Ascending aorta (tissue), 2 donors: ENCODE measurements at regions not wholly inside any gene's neighbourhood (a gene's known extent, or its start where the extent isn't known, plus 50 kb on each side); places are given as distances from the start of the nearest gene placed in this dataset.

ENCODE experiments used
- DNase-seq, 2 donors: peaks; one replicate each; pipeline ENCODE4 v3.0.0-alpha.2; 2019; ENCODE audit warnings: low spot score in 2 of 2
- H3K27ac ChIP-seq, 2 donors: fragments of 200-600 bp; sonication (generic); one replicate each; pipeline ENCODE4 v1.5.1; 2016 to 2017; ENCODE audit warnings: mild to moderate bottlenecking in 1 of 2
- H3K27me3 ChIP-seq: fragments of 200-600 bp; sonication (generic); one replicate; pipeline ENCODE4 v1.5.1; 2017
- H3K36me3 ChIP-seq, 2 donors: fragments of 200-600 bp; sonication (generic); one replicate each; pipeline ENCODE4 v1.5.1; 2016
- H3K4me1 ChIP-seq, 2 donors: fragments of 200-600 bp; sonication (generic); one replicate each; pipeline ENCODE4 v1.5.1; 2016 to 2017; ENCODE audit warnings: mild to moderate bottlenecking in 1 of 2
- H3K4me3 ChIP-seq, 2 donors: fragments of 200-600 bp; sonication (generic); one replicate each; pipeline ENCODE4 v1.5.1; 2016 to 2017; ENCODE audit warnings: mild to moderate bottlenecking in 1 of 2
- H3K9me3 ChIP-seq, 2 donors: fragments of 200-600 bp; sonication (generic); one replicate each; pipeline ENCODE4 v1.5.1; 2016
- CTCF ChIP-seq, 3 experiments: fragments of 200-600 bp in 2 of 3; fragments of 450-650 bp in 1 of 3; sonication (generic) in 2 of 3; IDR thresholded peaks; one replicate each; pipeline ENCODE4 v1.5.1; 2016 to 2019; ENCODE audit warnings: antibody characterized with exemption in 3 of 3, mild to moderate bottlenecking in 1 of 3, moderate library complexity in 1 of 3
- intact Hi-C: fragments of 100-400 bp; cut with DNase I; formaldehyde crosslinking; loops from one replicate; pipeline ENCODE4 v1.15.1; 2023

- no peak overlapping the region for H3K27ac ChIP-seq
- intact Hi-C loops: no loop called here
- no peaks in the 10 kb centered on the region for H3K4me1 ChIP-seq
- H3K9me3 ChIP-seq: no peaks in the 10 kb centered on the region
- no peak for TF ChIP-seq CTCF (IDR thresholded peaks at IDR 0.05)
- H3K36me3 ChIP-seq: no peaks in the 10 kb centered on the region
- DNase-seq: no peak
- H3K27me3 ChIP-seq: no peaks in the 10 kb centered on the region
- H3K4me3 ChIP-seq: no peak overlapping the region
Observed at GRCh38 chr1:56285554-56286402, 293.6 kb downstream of the PLPP3 start.

GRCh38 chr1:56284928-56285327 lies 294.4 kb downstream of the PLPP3 start:
- Histone ChIP-seq H3K27ac (no peak overlapping the region), H3K4me3 (no peak overlapping the region), H3K36me3 (no peaks in the 10 kb centered on the region), H3K9me3 (no peaks in the 10 kb centered on the region), H3K4me1 (no peaks in the 10 kb centered on the region), H3K27me3 (no peaks in the 10 kb centered on the region)
- DNase-seq: no peak
- intact Hi-C loops: no loop called here
- no peak for TF ChIP-seq CTCF (IDR thresholded peaks at IDR 0.05)

GRCh38 chr1:56278061-56278460 lies 301.3 kb downstream of the PLPP3 start:
- Histone ChIP-seq H3K9me3 (no peaks in the 10 kb centered on the region), H3K27me3 (no peaks in the 10 kb centered on the region), H3K36me3 (no peaks in the 10 kb centered on the region), H3K4me3 (no peak overlapping the region), H3K27ac (no peak overlapping the region), H3K4me1 (no peaks in the 10 kb centered on the region)
- TF ChIP-seq CTCF (IDR thresholded peaks at IDR 0.05): no peak
- DNase-seq: no peak
- intact Hi-C loops: no loop called here

- Histone ChIP-seq H3K4me3 (no peak overlapping the region), H3K27me3 (no peaks in the 10 kb centered on the region), H3K9me3 (no peaks in the 10 kb centered on the region), H3K27ac (no peak overlapping the region), H3K4me1 (no peaks in the 10 kb centered on the region), H3K36me3 (no peaks in the 10 kb centered on the region)
- TF ChIP-seq CTCF (IDR thresholded peaks at IDR 0.05): no peak
- DNase-seq: no peak
- intact Hi-C loops: no loop called here
Observed at GRCh38 chr1:56268519-56269140, 310.7 kb downstream of the PLPP3 start.

- intact Hi-C loops: no loop called here
- no peak for DNase-seq
- no peaks in the 10 kb centered on the region for H3K36me3 ChIP-seq
Observed at GRCh38 chr1:56267611-56268010, 311.8 kb downstream of the PLPP3 start.

More at GRCh38 chr1:56267611-56268010, 311.8 kb downstream of the PLPP3 start:
- Histone ChIP-seq H3K27me3 (no peaks in the 10 kb centered on the region), H3K4me3 (no peak overlapping the region), H3K27ac (no peak overlapping the region), H3K4me1 (no peaks in the 10 kb centered on the region), H3K9me3 (no peaks in the 10 kb centered on the region)
- TF ChIP-seq CTCF (IDR thresholded peaks at IDR 0.05): no peak
